RPMI8226 (cell line): ENCODE measurements at regions not wholly inside any gene's neighbourhood (a gene's known extent, or its start where the extent isn't known, plus 50 kb on each side); places are given as distances from the start of the nearest gene placed in this dataset.
"Not testable (repeated sequence)": the region's sequence is repeated elsewhere in the genome, so short reads cannot be mapped to it uniquely, and the experiment has no call there.

Experiments
- DNase-seq: peaks from one replicate; pipeline ENCODE4 v3.0.0-alpha.2; 2015

DNA sequence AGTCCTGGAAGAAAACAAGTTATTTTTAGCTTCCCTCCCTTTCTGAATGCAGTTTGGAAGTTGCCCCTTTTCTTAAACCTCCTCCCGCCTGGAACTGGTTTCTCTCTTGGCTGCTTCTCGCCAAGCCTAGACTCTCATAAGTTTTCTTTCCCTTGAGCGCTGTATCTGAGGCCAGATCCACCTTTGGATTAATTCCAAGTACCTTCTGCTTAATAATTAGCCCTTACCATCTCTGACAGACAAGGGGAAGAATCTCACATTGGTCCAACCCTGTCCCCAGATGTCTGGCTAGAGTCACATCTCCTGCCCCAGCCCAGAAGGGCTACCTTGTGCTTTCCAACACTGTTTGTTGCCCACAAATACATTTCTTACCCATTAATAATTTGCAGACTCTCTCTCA is 161.8 kb upstream of the RGS6 start:
- no peak for DNase-seq

- not testable (repeated sequence) for DNase-seq
Observed at GRCh38 chr14:71771421-71771820, 160.8 kb upstream of the RGS6 start.

- DNase-seq, result not testable (repeated sequence)
Observed at GRCh38 chr14:71771996-71772395, 160.2 kb upstream of the RGS6 start.

DNA sequence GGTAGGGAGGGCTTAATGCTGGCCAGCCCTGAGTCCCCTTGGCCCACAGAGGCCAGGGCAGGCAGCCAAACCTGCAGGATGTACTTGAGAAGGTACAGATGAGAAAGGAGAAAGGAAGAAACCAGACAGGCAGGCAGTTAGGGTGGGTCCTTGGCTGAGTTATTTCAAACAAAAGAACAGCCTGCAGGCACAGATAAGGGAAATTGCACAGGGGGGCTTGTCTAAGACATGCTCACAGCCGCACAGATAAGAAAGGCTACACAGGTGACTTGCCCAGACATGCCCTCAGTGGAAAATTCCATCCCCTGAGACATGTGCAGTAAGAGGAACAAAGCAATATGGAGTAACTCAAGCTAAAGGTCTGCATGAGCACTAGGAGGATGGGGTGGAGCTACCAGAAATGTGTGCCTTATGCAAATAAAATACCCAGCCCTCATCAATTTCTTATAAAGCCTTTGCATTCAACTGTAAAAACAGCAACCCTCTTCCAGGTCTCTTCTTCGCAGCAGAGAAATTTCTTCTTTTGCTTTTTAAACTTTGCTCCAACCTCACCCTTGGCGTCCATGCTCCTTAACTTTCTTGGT is 158.2 kb upstream of the RGS6 start:
- DNase-seq, result no peak

GRCh38 chr14:71776471-71777360 is 155.5 kb upstream of the RGS6 start:
- no peak for DNase-seq

GRCh38 chr14:71780075-71780474 is 152.2 kb upstream of the RGS6 start:
- no peak for DNase-seq

- no peak for DNase-seq
Observed at GRCh38 chr14:71780822-71781221, 151.4 kb upstream of the RGS6 start.

DNA sequence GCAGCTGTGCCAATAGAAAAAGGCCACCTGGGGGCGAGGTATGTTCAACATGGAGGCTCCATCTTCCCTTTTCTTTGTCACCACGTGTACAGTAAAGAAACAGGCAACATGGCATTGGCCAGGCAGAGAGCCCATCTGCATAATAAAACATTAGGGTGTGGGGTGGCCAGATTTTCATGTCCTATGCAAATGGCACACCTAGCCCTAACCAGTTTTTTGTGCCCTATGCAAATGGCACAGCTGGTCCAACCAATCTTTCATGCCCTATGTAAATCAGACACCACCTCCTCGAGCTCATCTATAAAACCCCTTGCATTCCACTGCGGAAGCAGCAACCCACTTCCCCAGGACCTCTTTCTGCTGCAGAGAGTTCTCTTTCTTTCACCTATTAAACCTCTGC is 149.1 kb upstream of the RGS6 start:
- DNase-seq, result no peak

DNA sequence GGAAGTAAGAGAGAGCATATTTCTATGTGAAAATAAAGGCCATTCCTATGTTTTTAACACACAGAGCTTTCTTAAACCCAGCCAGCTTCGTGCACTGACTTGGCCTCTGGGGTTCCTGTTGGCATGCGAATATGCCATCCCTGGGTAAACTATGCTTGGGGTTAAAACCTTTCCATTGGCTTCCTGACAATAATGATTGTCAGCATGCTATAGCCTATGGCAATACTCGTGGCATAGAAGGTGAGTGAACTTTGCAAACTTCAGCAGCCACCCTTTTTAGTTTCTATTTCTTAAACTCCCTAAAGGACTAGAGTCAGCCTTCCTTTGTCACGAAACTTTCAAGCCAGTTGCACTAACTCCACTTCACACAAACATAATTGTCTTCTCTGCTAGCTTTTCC is 148.4 kb upstream of the RGS6 start:
- no peak for DNase-seq

- no peak for DNase-seq
Observed at GRCh38 chr14:71789005-71789404, 143.2 kb upstream of the RGS6 start.

DNA sequence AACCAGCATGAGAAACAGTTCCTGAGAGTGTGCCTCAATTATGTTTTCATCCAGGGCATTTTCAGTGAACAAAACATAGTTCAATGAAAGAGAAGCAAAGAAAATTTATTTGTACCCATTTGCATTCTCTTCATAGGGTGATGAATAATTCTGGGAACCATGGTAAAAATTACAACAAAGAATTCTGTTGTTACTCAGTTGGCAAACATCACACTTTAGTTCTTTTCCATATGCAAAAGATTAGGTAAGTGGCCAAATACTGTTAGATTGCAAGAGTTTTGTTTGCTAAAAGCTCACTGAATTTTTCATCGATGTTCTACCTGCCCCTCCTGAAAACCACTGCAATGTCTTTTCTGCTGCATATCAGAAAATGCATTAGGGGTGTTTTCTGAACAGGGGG is 132.4 kb upstream of the RGS6 start:
- DNase-seq, result no peak

- DNase-seq, result no peak
Observed at GRCh38 chr14:71800878-71801277, 131.4 kb upstream of the RGS6 start.

- DNase-seq, result no peak
Observed at GRCh38 chr14:71803539-71804260, 128.5 kb upstream of the RGS6 start.

- no peak for DNase-seq
Observed at GRCh38 chr14:71804992-71805391, 127.2 kb upstream of the RGS6 start.

GRCh38 chr14:71807049-71807448 is 125.2 kb upstream of the RGS6 start:
- not testable (repeated sequence) for DNase-seq

GRCh38 chr14:71810800-71811199 is 121.4 kb upstream of the RGS6 start:
- not testable (repeated sequence) for DNase-seq

- no peak for DNase-seq
Observed at GRCh38 chr14:71812693-71813092, 119.5 kb upstream of the RGS6 start.

- DNase-seq, result no peak
Observed at GRCh38 chr14:71815110-71815509, 117.1 kb upstream of the RGS6 start.

GRCh38 chr14:71824816-71825215 is 107.4 kb upstream of the RGS6 start:
- DNase-seq, result no peak

DNA sequence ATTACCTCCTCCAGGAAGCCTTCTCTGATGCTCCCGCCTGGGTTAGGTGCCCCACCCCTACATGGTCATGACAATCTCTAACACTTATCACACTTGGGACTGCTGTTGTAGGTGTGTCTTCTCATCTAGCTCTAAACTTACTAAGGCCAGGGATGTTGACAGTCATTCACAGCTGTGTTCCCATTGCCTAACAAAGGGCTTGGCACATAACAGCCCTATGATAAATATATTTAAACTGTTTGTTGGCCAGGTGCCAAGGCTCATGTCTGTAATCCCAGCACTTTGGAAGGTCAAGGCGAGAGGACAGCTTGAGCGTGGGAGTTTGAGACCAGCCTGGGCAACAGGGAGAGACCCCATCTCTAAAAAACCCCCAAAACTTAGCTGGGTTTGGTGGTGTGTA is 98.8 kb upstream of the RGS6 start:
- no peak for DNase-seq

DNA sequence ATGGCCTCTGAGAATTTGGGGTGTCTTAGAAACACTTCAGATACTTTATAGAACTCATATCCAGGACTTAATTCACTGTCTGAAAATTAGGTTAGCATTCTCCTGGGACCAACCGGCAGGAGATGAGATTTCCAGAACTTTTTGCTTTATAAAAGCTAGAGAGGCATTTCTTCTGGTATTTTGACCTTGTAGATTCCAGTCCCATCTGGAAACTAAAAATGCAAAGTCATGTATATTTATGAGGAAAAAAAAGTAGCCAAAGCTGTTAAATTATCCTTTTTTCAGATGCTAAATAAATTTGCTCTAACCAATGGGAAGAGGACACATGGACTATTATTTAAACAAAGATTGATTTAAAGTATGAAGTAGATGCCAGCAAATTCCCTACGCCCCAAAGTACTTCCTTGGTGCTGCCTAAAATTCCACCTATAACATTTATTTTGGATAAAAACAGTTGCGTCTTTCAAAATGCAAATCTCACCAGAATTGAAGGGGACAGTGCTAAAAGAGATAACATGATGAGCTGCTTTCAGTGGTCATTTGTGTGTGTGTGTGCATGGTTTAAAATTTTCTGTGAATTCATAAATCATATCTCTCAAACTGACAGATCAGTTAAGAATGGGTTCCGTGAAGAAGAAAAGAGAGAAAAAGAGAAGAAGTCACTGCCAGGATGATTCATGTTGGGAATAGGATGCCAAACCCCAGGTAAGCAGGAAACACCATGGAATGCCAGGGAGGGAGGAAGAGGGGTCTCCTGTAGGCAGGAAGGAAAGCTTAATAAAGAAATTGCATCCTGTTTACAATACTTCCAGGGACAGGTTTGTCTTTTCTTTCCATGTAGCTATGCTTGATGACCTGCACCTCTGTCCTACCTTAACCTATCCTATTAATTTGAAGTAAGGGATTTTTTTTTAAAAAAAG is 97.7 kb upstream of the RGS6 start:
- DNase-seq, result no peak

DNA sequence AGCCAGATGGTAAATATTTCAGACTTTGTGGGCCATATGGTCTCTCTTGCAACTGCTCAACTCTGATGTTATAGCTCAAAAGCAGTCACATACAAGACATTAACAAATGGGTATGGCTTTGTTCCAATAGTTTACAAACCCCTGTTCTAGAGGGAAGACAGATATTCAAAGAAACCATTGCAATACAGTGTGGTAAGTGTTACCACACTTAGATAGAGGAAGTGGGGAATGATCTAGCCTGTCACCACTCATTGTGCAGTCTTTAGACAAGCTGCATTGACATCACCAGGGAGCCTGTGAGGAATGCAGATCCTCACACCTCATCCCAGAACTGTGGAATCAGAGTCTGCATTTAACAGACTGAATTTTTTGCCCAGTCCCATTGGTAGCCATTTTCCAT is 80.0 kb upstream of the RGS6 start:
- no peak for DNase-seq
